Heart right ventricle (tissue), 16 donors: ENCODE measurements at regions not wholly inside any gene's neighbourhood (a gene's known extent, or its start where the extent isn't known, plus 50 kb on each side); places are given as distances from the start of the nearest gene placed in this dataset.

Source experiments
- ATAC-seq, 8 donors: fragments of 200-7000 bp; cut with Tn5 transposase; one replicate each; pipeline ENCODE4 v1.9.1; 2020; ENCODE audit warnings: mild to moderate bottlenecking in 8 of 8, moderate library complexity in 8 of 8, moderate number of reproducible peaks in 1 of 8
- DNase-seq, 2 donors: peaks; one replicate each; pipeline ENCODE4 v3.0.0-alpha.2; 2020
- H3K27ac ChIP-seq, 10 donors: fragments of 200-600 bp; sonication (generic) in 2 of 10; one replicate each; pipeline versions ENCODE4 v1.5.0 to v1.8.0; 2020 to 2022; ENCODE audit warnings: mild to moderate bottlenecking in 3 of 10
- H3K27me3 ChIP-seq, 7 donors: fragments of 200-600 bp; one replicate each; pipeline ENCODE4 v1.8.0; 2021 to 2022; ENCODE audit warnings: mild to moderate bottlenecking in 2 of 7
- H3K36me3 ChIP-seq, 9 donors: fragments of 200-600 bp; sonication (generic) in 1 of 9; one replicate each; pipeline versions ENCODE4 v1.5.0 to v1.8.0; 2020 to 2022; ENCODE audit warnings: mild to moderate bottlenecking in 2 of 9
- H3K4me1 ChIP-seq, 9 donors: fragments of 200-600 bp; sonication (generic) in 1 of 9; one replicate each; pipeline versions ENCODE4 v1.5.0 to v1.8.0; 2020 to 2022; ENCODE audit warnings: mild to moderate bottlenecking in 4 of 9
- H3K4me3 ChIP-seq, 10 donors: fragments of 200-600 bp; sonication (generic) in 2 of 10; one replicate each; pipeline versions ENCODE4 v1.5.0 to v1.8.0; 2020 to 2022; ENCODE audit warnings: mild to moderate bottlenecking in 7 of 10, moderate library complexity in 2 of 10
- H3K9me3 ChIP-seq, 11 donors: fragments of 200-600 bp in 10 of 11; sonication (generic) in 2 of 11; one replicate each; pipeline versions ENCODE4 v1.5.0 to v1.8.0; 2013 to 2022; ENCODE audit warnings: mild to moderate bottlenecking in 2 of 11, control low read depth in 1 of 11, moderate library complexity in 1 of 11
- CTCF ChIP-seq, 9 donors: fragments of 200-600 bp; sonication (generic) in 2 of 9; IDR thresholded peaks; one replicate each; pipeline versions ENCODE4 v1.5.0 to v1.8.0; 2021 to 2022; ENCODE audit warnings: antibody characterized with exemption in 9 of 9, mild to moderate bottlenecking in 5 of 9, moderate library complexity in 1 of 9
- WGBS, 2 donors: extraction: QIAGEN DNeasy Blood & Tissue Kit; methylation state at CpG; one replicate each; pipeline ENCODE4 v1.1.7; 2013; ENCODE audit warnings: inconsistent platforms in 1 of 2; 5-methylcytosine and 5-hydroxymethylcytosine counted together
- intact Hi-C, 10 donors: fragments of 100-400 bp; cut with DNase I; formaldehyde crosslinking; loops; one replicate each; pipeline versions ENCODE4 v1.11.1 to v1.14.2; 2022
- donor health status: Arrhythmogenic right ventricular cardiomyopathy.
- donor health status: ischemic (EF 13 %, LVEDD 7.1; RV severe dilation, severe dysfunction).
- donor health status: healthy with polysubstance abuse.
- donor health status: DM: no; HTN: yes; CAD: no.
- donor health status: DM: no; HTN: no; CAD: no.
- donor health status: ischemic (EF 25% LVEDD 6.9; RV normal size, moderate dysfunction).
- donor health status: ischemic (EF 25% LVEDD 5.7; RV mildly dilated, moderate dysfunction).
- donor health status: healthy.
- donor health status: DM: yes; HTN: yes; CAD: no.
- donor health status: Ischemic cardiomyopathy.
- donor health status: ischemic (EF 35%, LVEDD 5.7; RV mildly dilated, moderate dysfunction).
- donor health status: nonischemic (EF 11% LVEDD 7.7; RV severe dilation, severe dysfunction).
- donor health status: DM: yes; HTN: yes; CAD: no.
- donor health status: PGD.
- donor health status: ischemic (EF 29% LVEDD 5.4; RV normal size, mild dysfunction).
- donor health status: nonischemic (EF 23%, LVEDD 6.1; RV moderate dilation, normal function).

GRCh38 chr5:125868036-125868435 lies 555.2 kb upstream of the GRAMD2B start:
- H3K27ac ChIP-seq, result no peak overlapping the region
- no peaks in the 10 kb centered on the region for H3K36me3 ChIP-seq
- DNase-seq, result no peak
- ATAC-seq, result no peak
- WGBS, 2 donors, result 92 to 97% methylated on average over 1 of the region's 1 CpG
- intact Hi-C loops, result no loop called here
- TF ChIP-seq CTCF (IDR thresholded peaks at IDR 0.05), result no peak
- H3K9me3 ChIP-seq, result peaks cover 0 to 4% (median 0%) of the 10 kb centered on the region in 11 donors
- no peaks in the 10 kb centered on the region for H3K27me3 ChIP-seq
- H3K4me1 ChIP-seq, result no peaks in the 10 kb centered on the region
- no peak overlapping the region for H3K4me3 ChIP-seq

GRCh38 chr5:125870256-125870655 lies 553.0 kb upstream of the GRAMD2B start:
- DNase-seq, result no peak
- Histone ChIP-seq H3K9me3 (peaks cover 0 to 7% (median 0%) of the 10 kb centered on the region in 11 donors), H3K27me3 (no peaks in the 10 kb centered on the region), H3K36me3 (no peaks in the 10 kb centered on the region), H3K27ac (no peak overlapping the region), H3K4me1 (no peaks in the 10 kb centered on the region), H3K4me3 (no peak overlapping the region)
- 65 to 73% methylated on average over 2 of the region's 2 CpGs for WGBS, 2 donors
- no peak for ATAC-seq
- intact Hi-C loops, result no loop called here
- no peak for TF ChIP-seq CTCF (IDR thresholded peaks at IDR 0.05)

GRCh38 chr5:125874057-125874456 lies 549.2 kb upstream of the GRAMD2B start:
- H3K4me3 ChIP-seq, result no peak overlapping the region
- H3K4me1 ChIP-seq, result no peaks in the 10 kb centered on the region
- no peaks in the 10 kb centered on the region for H3K36me3 ChIP-seq
- H3K27ac ChIP-seq, result no peak overlapping the region
- no peaks in the 10 kb centered on the region for H3K27me3 ChIP-seq
- DNase-seq (no peak), ATAC-seq (no peak)
- intact Hi-C loops, result no loop called here
- H3K9me3 ChIP-seq, result peaks cover 0 to 7% (median 0%) of the 10 kb centered on the region in 11 donors
- no peak for TF ChIP-seq CTCF (IDR thresholded peaks at IDR 0.05)

GRCh38 chr5:125874717-125875116 lies 548.5 kb upstream of the GRAMD2B start:
- no peaks in the 10 kb centered on the region for H3K36me3 ChIP-seq
- H3K27me3 ChIP-seq, result no peaks in the 10 kb centered on the region
- ATAC-seq (no peak), DNase-seq (no peak)
- no peak for TF ChIP-seq CTCF (IDR thresholded peaks at IDR 0.05)
- H3K4me1 ChIP-seq, result no peaks in the 10 kb centered on the region
- peaks cover 0 to 7% (median 0%) of the 10 kb centered on the region in 11 donors for H3K9me3 ChIP-seq
- 78 to 83% methylated on average over 4 of the region's 4 CpGs for WGBS, 2 donors
- no peak overlapping the region for H3K4me3 ChIP-seq
- intact Hi-C loops, result no loop called here
- no peak overlapping the region for H3K27ac ChIP-seq

GRCh38 chr5:125877248-125877647 lies 546.0 kb upstream of the GRAMD2B start:
- H3K4me1 ChIP-seq, result no peaks in the 10 kb centered on the region
- intact Hi-C loops, result no loop called here
- no peak for ATAC-seq

More at GRCh38 chr5:125877248-125877647, 546.0 kb upstream of the GRAMD2B start:
- no peaks in the 10 kb centered on the region for H3K36me3 ChIP-seq
- H3K4me3 ChIP-seq, result no peak overlapping the region
- peaks cover 0 to 6% (median 0%) of the 10 kb centered on the region in 11 donors for H3K9me3 ChIP-seq
- no peak for TF ChIP-seq CTCF (IDR thresholded peaks at IDR 0.05)
- DNase-seq, result no peak
- no peaks in the 10 kb centered on the region for H3K27me3 ChIP-seq
- no peak overlapping the region for H3K27ac ChIP-seq
- 86 to 94% methylated on average over 3 of the region's 3 CpGs for WGBS, 2 donors
